HG03103 (cell line): ENCODE measurements at regions not wholly inside any gene's neighbourhood (a gene's known extent, or its start where the extent isn't known, plus 50 kb on each side); places are given as distances from the start of the nearest gene placed in this dataset.
A peak's percentile ranks its signal among the peaks of the same experiment; 100 is the strongest.
"Not testable (repeated sequence)": the region's sequence is repeated elsewhere in the genome, so short reads cannot be mapped to it uniquely, and the experiment has no call there.

Experiments
- ATAC-seq: cut with Tn5 transposase; IDR thresholded peaks from one replicate; pipeline ENCODE4 v1.9.1; 2021; ENCODE audit warnings: low read depth; ENCODE audit not compliant: unreplicated experiment

DNA sequence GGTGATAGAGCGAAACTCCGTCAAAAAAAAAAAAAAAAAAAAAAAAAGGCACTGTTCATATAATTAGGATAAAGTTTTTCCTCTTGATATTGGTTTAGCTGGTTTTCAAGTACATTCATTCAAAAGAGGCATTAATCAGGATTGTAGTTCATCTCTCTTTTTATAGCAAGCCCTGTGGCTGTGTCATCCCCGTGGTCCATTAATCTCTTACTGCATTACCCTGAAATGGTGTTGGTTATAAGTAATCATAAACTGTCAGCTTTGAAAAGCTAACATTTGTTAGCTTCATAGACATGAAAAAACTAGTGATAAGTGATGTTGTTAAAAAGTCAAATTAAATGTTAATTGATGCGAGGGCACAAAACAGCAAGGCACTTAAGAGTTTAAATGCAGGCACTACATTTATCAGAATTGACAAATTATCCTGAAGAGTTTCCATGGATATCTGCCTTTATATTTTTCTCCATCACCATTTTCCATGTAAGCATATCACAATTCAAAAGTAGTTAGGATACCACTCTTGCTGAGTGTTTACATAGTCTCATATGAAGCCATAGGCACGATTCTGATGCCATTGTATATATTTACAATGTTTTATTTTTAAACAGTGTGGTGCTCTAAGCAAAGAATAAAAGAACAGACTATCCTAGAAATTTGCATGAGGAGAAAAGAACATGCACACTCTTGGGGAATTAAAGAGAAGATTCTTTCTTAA lies 193.1 kb downstream of the OTOL1 start:
- ATAC-seq = no peak

DNA sequence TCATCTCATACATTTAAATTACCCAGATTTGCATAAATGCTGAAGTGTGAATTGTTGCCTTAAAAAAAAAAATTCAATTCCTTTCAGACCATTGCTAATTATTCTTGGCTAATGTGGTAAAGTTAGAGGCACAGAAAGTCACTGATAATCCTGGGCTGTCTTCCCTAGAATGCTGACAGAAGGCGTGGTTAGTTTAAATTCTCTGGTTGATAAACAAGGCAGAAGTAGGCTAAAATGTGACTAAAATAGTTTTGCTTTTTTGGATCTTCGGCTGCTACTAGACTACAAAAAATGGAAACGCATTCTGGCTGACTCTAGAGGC lies 193.7 kb downstream of the OTOL1 start:
- no peak for ATAC-seq

DNA sequence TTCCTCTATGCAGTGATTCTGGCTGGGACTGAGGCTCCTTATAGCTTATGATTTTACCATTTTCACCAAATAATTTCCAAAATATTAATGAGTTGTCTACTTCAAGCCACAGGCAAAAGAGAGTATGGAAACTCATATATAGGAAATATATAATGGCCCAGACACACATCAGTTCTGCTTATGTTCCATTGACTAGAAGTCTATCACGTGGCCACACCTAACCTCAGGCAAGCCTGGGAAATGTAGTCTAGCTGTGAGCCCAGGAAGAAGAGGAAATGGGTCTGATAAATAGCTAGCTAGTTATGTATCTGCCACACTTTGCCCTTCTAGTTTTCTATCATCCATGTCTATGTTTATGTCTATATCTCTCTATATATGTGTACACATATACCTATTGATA lies 195.1 kb downstream of the OTOL1 start:
- no peak for ATAC-seq

DNA sequence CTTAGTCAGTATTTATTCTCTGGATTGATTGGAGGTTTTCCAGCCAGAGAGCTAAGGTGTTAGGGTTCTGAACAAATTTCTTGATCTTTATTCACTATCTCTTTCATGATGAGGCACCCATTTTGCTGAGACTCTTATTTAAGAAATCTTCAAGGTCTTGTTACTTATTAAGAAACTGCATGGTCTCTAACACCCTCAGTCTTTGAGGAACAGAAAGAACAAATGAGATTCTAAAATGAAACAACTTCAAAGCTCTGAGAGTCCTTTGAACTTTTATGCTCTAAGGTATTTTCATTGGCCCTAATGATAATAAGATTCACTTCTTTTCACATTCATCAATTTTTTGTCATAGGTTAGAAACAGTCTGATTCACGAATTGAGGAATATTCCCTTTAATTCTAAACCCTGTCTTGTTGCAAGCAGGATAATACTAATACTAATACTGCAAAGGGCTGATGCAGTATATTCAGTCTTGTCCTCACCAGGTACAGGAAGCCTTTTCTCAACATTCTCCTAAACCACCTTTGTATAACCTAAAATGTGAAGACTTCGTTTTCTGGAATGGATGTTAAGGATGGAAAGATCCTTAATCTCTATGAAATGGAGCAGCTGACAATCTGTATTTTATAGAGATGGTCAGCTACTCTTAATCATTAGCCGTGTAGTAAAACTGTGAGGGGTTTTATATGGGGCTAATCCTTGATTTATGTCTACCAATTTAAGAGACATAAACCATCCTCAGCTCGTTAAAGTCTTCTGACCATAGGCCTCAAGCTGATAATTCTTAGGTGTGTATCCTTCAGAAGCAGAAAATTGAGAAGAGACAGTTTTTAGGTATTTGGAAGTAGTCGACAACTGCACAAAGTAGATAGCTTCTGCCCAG lies 198.3 kb downstream of the OTOL1 start:
- ATAC-seq = no peak

DNA sequence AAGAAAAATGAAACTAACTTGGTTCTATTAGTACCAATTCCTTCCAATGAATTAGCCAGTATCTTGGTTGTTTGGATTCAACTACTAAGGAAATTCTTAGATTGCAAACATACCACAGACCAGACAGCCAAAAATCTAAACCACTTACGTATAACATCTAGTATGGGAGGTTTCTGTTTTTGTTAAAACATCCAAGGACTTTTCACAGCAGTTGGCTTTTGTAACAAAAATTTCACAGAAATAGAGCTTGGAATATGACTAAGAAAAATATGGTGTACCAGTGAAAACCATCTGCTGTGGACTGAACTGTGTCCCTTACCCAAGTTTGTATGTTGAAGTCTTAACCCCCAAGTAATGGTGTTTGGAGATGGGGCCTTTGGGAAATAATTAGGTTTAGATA lies 199.2 kb downstream of the OTOL1 start:
- ATAC-seq = no peak

DNA sequence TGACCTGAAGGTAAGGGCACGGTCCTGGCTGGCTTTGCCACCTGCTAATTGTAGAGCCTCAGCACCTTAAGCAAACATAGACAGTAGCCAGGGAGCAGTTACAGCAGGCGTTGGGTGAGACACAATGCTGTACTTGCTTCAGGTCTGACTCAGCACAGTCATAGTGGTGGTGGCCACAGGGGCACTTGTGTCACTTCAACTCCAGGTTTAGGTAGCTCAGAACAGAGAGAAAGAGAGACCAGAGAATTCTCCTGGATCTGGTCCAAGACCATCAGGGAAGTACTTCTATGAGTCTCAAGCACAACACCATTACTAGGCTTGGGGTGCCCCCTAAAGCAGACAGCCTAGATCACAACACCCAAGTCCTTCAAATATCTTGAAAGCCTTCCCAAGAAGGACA lies 204.4 kb downstream of the OTOL1 start:
- no peak for ATAC-seq

DNA sequence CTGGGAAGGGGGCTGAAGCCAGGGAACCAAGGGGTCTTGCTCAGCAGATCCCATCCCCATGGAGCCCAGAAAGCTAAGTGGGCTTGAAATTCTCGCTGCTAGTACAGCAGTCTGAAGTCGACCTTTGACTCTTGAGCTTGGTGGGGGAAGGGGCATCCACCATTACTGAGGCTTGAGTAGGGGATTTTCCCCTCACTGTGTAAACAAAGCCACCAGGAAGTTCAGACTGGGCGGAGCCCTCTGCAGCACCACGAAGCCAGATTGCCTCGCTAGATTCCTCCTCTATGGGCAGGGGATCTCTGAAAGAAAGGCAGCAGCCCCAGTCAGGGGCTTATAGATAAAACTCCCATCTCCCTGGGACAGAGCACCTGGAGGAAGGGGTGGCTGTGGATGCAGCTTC lies 210.6 kb downstream of the OTOL1 start:
- ATAC-seq = not testable (repeated sequence)

DNA sequence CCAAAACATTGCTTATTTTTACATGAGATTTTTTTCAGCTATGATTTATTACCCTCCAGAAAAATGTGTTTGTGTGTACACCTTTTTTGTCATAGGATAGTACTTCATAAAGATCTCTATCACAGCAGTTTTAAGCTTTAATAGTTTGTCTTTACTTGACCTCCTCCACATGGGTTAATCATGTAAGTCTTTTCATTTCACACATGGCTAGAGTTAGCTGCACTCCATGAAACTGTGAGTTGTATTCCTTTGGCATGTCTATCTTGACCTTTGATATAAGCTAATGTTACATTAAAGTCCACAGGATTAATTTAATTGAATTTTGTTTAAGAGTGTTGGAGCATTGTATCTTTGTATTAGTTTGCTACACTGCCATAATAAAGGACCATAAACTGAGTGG lies 217.1 kb downstream of the OTOL1 start:
- ATAC-seq = no peak

DNA sequence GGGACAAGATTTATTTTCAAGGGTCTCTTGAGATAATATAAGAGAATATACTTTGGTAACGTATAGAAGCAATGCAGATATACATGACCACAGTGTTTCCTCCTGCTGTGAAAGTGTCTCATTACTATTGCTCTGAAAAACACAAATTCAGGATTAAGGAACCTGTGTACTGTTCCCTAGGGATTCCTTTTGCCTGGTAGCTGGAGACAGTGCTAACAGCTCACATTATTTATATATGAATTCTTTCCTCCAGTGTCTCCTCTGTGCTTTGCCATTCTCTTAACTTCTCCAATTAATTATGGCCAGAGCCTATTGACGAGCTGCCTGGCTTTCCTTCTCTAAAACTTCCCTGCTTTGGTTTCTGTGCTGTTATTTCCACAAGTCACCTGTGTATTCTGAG lies 235.4 kb downstream of the OTOL1 start:
- no peak for ATAC-seq

DNA sequence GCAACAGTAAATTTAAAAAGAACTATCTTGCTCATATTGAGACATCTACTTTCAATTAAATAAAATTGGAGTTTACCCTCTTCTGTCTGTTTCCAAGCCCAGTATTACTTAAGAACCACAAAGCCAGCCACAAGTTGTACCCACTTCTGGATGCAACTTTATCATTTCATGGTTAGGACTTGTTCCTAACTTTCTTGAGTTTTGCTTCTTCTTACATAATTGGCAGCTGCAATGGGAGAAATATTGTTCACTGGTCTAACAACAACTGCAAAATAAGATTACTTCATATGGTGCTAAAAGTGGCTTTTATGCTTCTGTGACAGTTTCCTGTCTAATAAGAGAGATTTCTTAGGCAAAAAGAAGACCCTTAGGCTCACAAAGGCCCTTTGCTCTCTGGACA lies 240.6 kb downstream of the OTOL1 start:
- no peak for ATAC-seq

DNA sequence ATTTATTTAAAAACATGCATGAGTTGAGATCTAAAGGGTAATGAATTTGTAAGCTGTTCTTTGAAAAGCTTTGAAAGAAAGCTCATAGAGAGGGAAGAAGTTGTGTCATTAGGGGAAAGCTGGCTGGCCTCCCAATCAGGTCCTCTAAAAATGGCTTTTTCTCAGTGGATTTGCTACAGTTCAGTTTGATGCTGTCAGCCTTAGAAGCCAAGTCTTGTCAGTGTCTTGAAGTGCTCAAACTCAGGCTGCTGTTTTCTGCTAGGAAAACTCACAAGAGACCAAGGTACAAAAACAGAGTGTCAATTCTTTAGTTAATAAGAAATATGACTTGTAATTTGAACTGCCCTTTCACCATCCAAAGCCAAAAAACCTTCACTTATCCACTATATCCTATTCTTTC lies 243.8 kb downstream of the OTOL1 start:
- ATAC-seq = no peak

DNA sequence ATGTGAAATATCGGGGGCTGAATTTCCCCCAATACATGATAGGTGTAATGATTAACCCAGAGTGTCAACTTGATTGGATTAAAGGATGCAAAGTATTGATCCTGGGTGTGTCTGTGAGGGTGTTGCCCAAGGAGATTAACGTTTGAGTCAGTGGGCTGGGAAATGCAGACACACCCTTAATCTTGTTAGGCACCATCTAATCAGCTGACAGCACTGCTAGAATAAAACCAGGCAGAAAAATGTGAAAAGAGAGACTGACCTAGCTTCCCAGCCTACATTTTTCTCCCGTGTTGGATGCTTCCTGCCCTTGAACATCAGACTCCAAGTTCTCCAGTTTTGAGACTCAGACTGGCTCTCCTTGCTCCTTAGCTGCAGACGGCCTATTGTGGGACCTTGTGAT lies 247.8 kb downstream of the OTOL1 start:
- no peak for ATAC-seq

DNA sequence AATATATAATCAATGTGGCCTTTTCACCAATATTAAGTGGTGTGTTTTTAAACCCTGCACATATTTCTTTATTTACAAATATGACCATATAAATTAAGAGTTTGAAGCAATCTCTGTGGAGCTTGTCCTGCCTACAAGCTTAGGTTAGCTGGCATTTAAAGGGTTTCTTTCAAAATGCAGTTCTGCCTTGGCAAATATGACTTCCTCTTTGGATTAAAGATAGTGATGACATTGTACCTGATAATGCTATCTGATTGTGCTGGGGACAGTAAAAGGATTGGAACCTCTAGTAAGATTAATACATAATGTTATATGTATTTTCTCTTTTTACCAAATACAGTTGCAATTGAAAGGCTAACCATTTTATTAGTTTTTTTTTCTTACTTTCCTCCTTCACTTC lies 249.1 kb downstream of the OTOL1 start:
- ATAC-seq = no peak

DNA sequence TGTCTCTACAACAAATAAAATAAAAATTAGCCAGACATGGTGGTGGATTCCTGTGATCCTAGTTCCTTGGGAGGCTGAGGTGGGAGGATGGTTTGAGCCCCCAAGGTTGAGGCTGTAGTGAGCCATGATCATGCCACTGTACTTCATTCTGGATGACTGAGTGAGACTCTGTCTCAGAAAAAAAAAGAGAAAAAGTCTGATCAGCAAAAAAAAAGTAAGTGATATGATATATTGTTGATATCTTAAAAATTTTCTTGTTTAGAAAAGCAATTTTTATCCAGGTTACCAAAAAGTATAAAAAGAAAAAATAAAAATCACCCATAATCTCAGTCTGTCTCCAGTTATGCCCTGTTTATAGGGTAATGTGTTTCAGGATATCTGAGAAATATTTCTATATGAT lies 251.4 kb downstream of the OTOL1 start:
- no peak for ATAC-seq

DNA sequence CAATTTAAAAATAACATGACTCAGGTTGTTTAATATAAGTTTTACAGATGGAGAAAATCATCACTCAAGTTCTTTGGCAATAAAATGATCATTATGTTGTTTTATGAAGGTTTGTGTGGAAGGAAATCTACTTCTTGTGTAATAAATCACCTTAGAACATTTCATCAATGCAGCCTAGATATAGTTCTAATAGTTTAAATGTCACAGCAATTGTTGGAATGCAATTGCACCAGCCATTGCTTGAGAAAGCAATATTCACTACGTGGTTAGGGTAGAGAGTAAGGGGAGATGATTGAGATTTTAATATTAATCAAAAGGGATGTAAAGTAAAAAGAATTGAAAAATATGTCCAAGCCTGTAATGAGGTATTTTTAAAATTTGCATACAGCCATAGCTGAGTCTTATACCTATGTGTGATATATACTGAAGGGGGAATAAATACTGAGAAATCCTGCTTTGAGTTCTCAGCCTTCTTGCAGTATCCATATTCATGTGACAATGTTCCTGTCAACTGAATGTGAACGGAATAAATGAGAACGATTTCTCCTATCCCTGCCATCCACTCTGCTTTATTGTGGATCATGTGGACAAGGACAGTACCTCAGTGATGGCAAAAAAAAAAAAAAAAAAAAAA lies 257.9 kb downstream of the OTOL1 start:
- no peak for ATAC-seq

DNA sequence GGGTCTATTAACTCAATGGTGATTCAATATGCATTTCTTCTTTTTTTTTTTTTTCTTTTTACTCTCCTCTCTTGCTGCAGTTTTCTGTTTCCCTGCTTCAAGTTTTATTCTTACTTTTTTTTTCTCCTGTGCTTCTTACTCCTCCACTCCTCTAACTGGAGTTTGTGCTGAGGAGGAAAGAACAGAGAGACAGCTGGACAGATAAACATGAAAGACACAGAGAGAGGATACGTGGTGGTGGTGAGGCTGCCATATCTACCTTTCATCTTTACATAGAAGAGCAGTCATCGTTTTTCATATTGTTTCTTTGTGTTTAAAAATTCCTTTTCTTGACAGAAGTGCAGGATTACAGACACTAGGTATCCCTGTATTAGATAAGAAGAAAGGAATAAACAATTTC lies 262.8 kb downstream of the OTOL1 start:
- no peak for ATAC-seq

DNA sequence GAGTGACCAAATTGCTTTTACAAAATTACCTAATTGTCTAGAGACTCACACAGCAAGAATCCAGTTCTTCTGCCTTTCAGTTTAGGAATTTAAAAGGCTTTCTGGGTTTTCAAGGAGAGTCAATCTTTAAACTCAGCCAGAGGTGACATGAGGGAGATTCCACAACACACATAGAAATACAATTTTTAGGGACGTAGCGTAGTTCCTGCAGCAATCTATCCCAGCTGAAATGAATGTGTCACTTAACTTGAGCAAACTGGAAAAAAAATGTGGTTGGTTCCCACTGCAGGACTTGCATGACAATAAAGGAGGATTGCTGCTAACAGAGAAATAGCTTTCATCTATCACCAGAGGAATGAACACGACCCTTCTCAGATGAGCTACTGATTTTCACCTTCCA lies 269.7 kb downstream of the OTOL1 start:
- ATAC-seq = no peak

DNA sequence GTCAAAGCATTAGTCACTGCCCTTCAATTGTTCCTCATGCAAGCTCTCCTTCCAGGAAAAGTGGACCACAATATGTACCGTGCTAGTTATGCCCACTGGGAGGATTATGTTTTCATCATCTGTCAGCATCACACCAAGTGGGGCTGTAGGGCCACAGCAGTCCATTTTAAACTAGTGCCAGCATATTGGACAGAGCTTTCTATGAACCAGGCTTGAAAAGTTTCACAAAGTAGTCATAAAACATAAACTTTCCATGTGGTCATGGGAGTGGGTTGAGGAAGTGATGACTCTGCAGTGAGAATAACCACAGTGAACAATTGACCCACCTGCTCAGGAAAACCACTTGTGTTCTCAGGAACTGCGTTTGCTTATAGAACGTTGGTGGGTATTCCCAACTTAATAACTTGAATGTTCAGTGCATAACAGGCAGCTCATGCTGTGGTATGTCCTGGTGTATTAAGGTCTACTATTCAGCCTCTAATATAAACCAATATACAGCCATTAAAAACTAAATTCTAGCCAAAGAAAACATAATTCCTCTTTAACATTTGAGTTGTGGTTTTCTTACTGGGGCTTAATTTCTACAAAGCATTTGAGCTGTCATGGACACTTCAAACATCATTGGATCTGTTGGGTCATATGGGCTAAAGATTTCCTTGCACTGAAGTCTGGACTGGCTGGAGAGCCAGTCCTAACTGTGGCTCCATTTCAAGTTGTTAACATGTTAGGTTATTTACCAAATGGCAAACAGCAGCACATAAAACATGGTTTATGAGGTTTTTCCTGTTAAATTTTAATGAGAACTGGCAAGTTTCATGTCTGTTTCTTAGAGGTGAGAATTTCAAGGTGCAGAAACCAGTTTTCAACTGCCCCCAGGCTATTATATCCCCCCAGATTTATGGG lies 274.1 kb downstream of the OTOL1 start:
- ATAC-seq = peak; percentile 73

DNA sequence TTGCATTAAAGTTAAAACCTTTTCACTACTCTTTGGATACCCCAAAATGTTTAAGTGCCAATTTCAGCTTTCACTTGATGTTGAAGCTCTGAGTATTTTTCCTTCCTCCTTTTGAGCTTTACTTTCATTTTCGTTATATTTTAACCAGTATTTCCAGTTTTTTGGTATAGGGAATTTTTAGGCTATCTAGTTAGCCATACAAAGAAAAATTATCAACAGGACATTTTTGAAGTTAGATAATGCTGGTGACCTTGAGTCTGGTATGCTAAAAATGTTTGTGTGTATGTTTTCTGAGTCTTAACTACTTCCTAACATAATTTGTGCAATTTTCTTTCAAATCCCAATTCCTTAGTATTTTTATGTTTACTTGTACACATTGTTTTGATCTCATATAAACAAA lies 284.8 kb downstream of the OTOL1 start:
- no peak for ATAC-seq

DNA sequence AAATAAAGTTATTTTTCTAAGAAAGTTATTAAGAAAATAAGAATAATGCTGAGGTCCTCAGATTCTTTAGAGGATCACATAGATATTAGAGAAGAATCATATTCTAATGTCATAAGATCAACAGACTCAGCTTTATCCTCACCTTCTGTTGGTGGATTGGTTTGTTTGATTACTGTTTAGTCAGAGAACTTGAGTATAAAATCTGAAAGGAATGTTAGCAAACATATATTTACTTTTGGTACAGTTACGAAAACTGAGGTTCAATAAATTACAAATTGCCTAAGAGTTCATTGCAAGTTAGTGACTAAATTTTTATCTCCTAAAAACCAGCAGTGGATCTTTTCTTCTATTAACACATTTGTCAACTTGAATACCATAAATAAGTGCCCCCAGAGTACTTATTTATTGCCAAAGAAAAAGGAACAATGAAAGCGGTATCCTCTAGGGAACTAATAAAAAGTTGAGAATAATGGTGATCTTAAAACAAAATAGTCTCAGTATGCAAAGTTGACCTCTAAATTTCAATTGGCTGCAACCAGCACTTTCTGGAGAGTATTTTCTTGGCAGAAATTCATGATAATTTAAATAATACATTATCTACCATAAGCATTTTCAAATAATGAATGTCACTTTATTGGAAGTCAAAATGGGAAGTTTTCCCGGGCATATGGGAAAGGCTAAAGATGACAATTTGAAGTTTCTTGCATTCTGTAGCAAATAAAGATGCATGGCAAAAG lies 296.8 kb downstream of the OTOL1 start:
- no peak for ATAC-seq
